ENCODE measurements at regions not wholly inside any gene's neighbourhood (a gene's known extent, or its start where the extent isn't known, plus 50 kb on each side); places are given as distances from the start of the nearest gene placed in this dataset.

DNA sequence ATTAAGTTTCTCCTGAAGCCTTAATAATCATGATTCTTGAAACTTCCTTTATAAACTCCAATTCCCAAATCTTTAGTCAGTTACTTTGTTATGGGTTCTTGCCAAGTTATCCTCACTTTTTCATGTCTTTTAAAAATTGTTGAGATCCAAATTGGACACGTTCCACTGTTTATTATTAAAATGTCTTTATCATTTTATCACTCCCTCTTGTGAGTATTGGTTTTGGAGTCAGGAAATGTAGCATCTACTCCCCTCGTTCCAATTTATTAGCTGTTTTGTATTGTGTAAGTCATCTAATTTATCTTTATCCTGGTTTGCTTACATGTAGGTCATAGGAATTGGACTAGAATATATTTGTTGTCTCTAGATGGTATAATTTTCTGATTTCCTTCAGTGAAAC is 213.1 kb upstream of the SLC39A10 start:
- TF ChIP-seq, protein P1, sequence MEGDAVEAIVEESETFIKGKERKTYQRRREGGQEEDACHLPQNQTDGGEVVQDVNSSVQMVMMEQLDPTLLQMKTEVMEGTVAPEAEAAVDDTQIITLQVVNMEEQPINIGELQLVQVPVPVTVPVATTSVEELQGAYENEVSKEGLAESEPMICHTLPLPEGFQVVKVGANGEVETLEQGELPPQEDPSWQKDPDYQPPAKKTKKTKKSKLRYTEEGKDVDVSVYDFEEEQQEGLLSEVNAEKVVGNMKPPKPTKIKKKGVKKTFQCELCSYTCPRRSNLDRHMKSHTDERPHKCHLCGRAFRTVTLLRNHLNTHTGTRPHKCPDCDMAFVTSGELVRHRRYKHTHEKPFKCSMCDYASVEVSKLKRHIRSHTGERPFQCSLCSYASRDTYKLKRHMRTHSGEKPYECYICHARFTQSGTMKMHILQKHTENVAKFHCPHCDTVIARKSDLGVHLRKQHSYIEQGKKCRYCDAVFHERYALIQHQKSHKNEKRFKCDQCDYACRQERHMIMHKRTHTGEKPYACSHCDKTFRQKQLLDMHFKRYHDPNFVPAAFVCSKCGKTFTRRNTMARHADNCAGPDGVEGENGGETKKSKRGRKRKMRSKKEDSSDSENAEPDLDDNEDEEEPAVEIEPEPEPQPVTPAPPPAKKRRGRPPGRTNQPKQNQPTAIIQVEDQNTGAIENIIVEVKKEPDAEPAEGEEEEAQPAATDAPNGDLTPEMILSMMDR (IDR thresholded peaks at IDR 0.05) = no peak
- no peak for TF ChIP-seq POLR2A (IDR thresholded peaks at IDR 0.05)

Data from breast epithelium (tissue), 3 donors.